DOHH2 (cell line): ENCODE measurements at regions not wholly inside any gene's neighbourhood (a gene's known extent, or its start where the extent isn't known, plus 50 kb on each side); places are given as distances from the start of the nearest gene placed in this dataset.

Source experiments
- H3F3A ChIP-seq: fragments of 200-600 bp; sonication (generic), shearing (Covaris generic); 2 replicates; pipeline ENCODE4 v1.6.0; 2016; ENCODE audit warnings: antibody characterized with exemption, mild to moderate bottlenecking; ENCODE audit not compliant: control insufficient read depth, insufficient read depth
- H3K27ac ChIP-seq: fragments of 200-600 bp; sonication (generic); 2 replicates; pipeline ENCODE4 v1.5.1; 2014; ENCODE audit warnings: low read depth, mild to moderate bottlenecking, low read length, moderate library complexity
- H3K27me3 ChIP-seq: fragments of 200-600 bp; sonication (generic); 2 replicates; pipeline ENCODE4 v1.6.1; 2014; ENCODE audit warnings: mild to moderate bottlenecking, low read length, mixed read lengths; ENCODE audit not compliant: control insufficient read depth
- H3K36me3 ChIP-seq: fragments of 200-600 bp; sonication (generic); 2 replicates; pipeline ENCODE4 v1.6.1; 2014; ENCODE audit warnings: mild to moderate bottlenecking, low read length, moderate library complexity, mixed read lengths; ENCODE audit not compliant: control insufficient read depth
- H3K4me1 ChIP-seq: fragments of 200-600 bp; sonication (generic); 2 replicates; pipeline ENCODE4 v1.6.1; 2014; ENCODE audit warnings: mild to moderate bottlenecking, low read length, mixed read lengths; ENCODE audit not compliant: control insufficient read depth
- H3K4me2 ChIP-seq: fragments of 200-600 bp; sonication (generic); 2 replicates; pipeline ENCODE4 v1.6.0; 2014; ENCODE audit warnings: mild to moderate bottlenecking, low read length, moderate library complexity
- H3K4me3 ChIP-seq: fragments of 200-600 bp; sonication (generic); 2 replicates; pipeline ENCODE4 v1.5.1; 2014; ENCODE audit warnings: mild to moderate bottlenecking, low read length, mixed read lengths
- H3K79me2 ChIP-seq: fragments of 200-600 bp; sonication (generic); 2 replicates; pipeline ENCODE4 v1.6.1; 2014; ENCODE audit warnings: mild to moderate bottlenecking, low read length, mixed read lengths; ENCODE audit not compliant: control insufficient read depth
- H3K9me2 ChIP-seq: fragments of 200-600 bp; sonication (generic); replicated peaks from 2 replicates; pipeline ENCODE4 v1.6.1; 2014; ENCODE audit warnings: mild to moderate bottlenecking, low read length, mixed read lengths; ENCODE audit not compliant: control insufficient read depth
- H3K9me3 ChIP-seq: fragments of 200-600 bp; sonication (generic); 2 replicates; pipeline ENCODE4 v1.6.1; 2014; ENCODE audit warnings: antibody characterized with exemption, low read length, mixed read lengths; ENCODE audit not compliant: control insufficient read depth, insufficient read depth
- H4K20me1 ChIP-seq: fragments of 200-600 bp; sonication (generic); 2 replicates; pipeline ENCODE4 v1.6.0; 2014; ENCODE audit warnings: low read depth, mild to moderate bottlenecking, antibody characterized with exemption, low read length, moderate library complexity; ENCODE audit not compliant: control insufficient read depth, insufficient read depth
- EZH2phosphoT487 ChIP-seq: fragments of 200-600 bp; sonication (generic); IDR thresholded peaks from 2 replicates; pipeline ENCODE4 v1.6.1; 2017; ENCODE audit warnings: borderline replicate concordance, mild to moderate bottlenecking, antibody characterized with exemption, low read length, moderate library complexity, mixed read lengths
- TF ChIP-seq, protein P1 (sequence below): fragments of 200-600 bp; sonication (generic); IDR thresholded peaks from one replicate; pipeline ENCODE4 v1.5.1; 2014; ENCODE audit warnings: antibody characterized with exemption, mild to moderate bottlenecking, low read depth, low read length; ENCODE audit not compliant: poor library complexity, severe bottlenecking

DNA sequence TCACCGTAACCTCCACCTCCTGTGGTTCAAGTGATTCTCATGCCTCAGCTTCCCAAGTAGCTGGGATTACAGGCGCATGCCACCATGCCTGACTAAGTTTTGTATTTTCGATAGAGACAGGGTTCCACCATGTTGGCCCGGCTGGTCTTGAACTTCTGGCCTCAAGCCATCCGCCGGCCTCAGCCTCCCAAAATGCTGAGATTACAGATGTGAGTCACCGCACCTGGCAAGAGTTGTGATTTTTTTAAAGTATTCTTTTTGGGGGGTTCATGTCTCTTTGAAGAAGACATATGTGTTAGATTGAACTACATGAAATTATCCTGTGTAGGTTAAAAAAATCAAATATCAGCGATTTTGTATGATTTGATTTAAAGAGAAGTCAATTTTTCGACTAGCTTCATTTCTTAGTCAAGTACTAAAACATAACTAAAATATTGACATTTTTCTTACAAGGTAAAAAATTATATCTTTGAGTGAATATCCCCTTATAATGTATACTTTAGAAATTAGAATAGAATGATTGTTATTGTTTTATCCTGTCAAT, 60.3 kb upstream of the ANTXR2 start:
- Histone ChIP-seq H4K20me1 (no peaks in the 10 kb centered on the region), H3K27ac (no peak overlapping the region)

GRCh38 chr4:80129785-80130184, 56.8 kb upstream of the ANTXR2 start:
- peaks cover 3% of the 10 kb centered on the region; the same call in 1 of the 2 replicates for H3K27me3 ChIP-seq
- no peaks in the 10 kb centered on the region for H3K9me2 ChIP-seq
- H3K4me3 ChIP-seq, result no peak overlapping the region
- H3F3A ChIP-seq, result no peaks in the 10 kb centered on the region
- H3K36me3 ChIP-seq, result no peaks in the 10 kb centered on the region
- H3K4me1 ChIP-seq, result no peaks in the 10 kb centered on the region
- H3K4me2 ChIP-seq, result no peak overlapping the region
- no peaks in the 10 kb centered on the region for H4K20me1 ChIP-seq
- no peaks in the 10 kb centered on the region for H3K9me3 ChIP-seq
- no peaks in the 10 kb centered on the region for H3K79me2 ChIP-seq
- no peak for TF ChIP-seq EZH2phosphoT487
- TF ChIP-seq, protein P1, sequence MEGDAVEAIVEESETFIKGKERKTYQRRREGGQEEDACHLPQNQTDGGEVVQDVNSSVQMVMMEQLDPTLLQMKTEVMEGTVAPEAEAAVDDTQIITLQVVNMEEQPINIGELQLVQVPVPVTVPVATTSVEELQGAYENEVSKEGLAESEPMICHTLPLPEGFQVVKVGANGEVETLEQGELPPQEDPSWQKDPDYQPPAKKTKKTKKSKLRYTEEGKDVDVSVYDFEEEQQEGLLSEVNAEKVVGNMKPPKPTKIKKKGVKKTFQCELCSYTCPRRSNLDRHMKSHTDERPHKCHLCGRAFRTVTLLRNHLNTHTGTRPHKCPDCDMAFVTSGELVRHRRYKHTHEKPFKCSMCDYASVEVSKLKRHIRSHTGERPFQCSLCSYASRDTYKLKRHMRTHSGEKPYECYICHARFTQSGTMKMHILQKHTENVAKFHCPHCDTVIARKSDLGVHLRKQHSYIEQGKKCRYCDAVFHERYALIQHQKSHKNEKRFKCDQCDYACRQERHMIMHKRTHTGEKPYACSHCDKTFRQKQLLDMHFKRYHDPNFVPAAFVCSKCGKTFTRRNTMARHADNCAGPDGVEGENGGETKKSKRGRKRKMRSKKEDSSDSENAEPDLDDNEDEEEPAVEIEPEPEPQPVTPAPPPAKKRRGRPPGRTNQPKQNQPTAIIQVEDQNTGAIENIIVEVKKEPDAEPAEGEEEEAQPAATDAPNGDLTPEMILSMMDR, result no peak
- H3K27ac ChIP-seq, result no peak overlapping the region

More for the DNA sequence above, 60.3 kb upstream of the ANTXR2 start:
- H3K9me3 ChIP-seq, result no peaks in the 10 kb centered on the region
- H3K4me1 ChIP-seq, result no peaks in the 10 kb centered on the region
- no peaks in the 10 kb centered on the region for H3K79me2 ChIP-seq
- 0 out of 2 replicates have a peak, but pooled peaks cover 3% of the 10 kb centered on the region for H3K27me3 ChIP-seq
- H3K4me3 ChIP-seq, result no peak overlapping the region
- no peak overlapping the region for H3K4me2 ChIP-seq
- no peaks in the 10 kb centered on the region for H3K9me2 ChIP-seq
- H3F3A ChIP-seq, result no peaks in the 10 kb centered on the region
- no peaks in the 10 kb centered on the region for H3K36me3 ChIP-seq
- no peak for TF ChIP-seq EZH2phosphoT487
- TF ChIP-seq, protein P1, result no peak

DNA sequence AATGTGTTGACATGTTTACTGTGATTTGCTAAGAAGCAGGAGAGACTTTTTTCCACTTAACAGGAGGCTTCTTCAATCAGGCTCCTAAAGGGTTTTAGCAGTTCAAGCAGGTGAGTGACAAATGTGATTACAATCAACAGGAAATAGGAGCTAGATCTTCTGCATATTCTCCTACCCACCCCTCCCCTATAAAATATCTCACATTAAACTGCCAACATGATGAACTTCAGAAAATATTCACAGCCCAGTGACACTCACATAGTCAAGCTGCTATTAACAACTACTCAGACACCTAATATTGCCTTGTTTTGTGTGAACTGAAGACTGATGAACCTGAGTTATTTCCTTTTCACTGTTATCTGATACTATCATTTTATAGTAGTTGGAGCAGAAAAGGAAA, 55.9 kb upstream of the ANTXR2 start:
- Histone ChIP-seq H3F3A (no peaks in the 10 kb centered on the region), H3K79me2 (no peaks in the 10 kb centered on the region), H3K4me1 (no peaks in the 10 kb centered on the region), H3K36me3 (no peaks in the 10 kb centered on the region), H3K4me2 (no peak overlapping the region), H3K9me2 (no peaks in the 10 kb centered on the region), H3K27ac (no peak overlapping the region), H3K9me3 (no peaks in the 10 kb centered on the region), H4K20me1 (no peaks in the 10 kb centered on the region), H3K4me3 (no peak overlapping the region), H3K27me3 (peaks cover 3% of the 10 kb centered on the region; the same call in 1 of the 2 replicates)
- TF ChIP-seq, protein P1, result no peak
- TF ChIP-seq EZH2phosphoT487, result no peak
